ENCODE measurements at regions not wholly inside any gene's neighbourhood (a gene's known extent, or its start where the extent isn't known, plus 50 kb on each side); places are given as distances from the start of the nearest gene placed in this dataset.
"Not testable (repeated sequence)": the region's sequence is repeated elsewhere in the genome, so short reads cannot be mapped to it uniquely, and the experiment has no call there.

GRCh38 chr15:35254062-35254461, 169.0 kb upstream of the NANOGP8 start:
- no peaks in the 10 kb centered on the region for H3K9me3 ChIP-seq
- DNase-seq: no peak
- intact Hi-C loops (cut with DNase I; ENCODE audit: low total_unique reads) (no loop called here), in situ Hi-C loops (cut with MboI; ENCODE audit: low pct_ligation_motif_present in 1 of 4, low pct_unique_long_range_greater_than_20kb in 1 of 4, low sequenced_read_pairs in 3 of 4) (no loop called here)
- H3K4me1 ChIP-seq: no peaks in the 10 kb centered on the region
- no peaks in the 10 kb centered on the region for H3K36me3 ChIP-seq
- H3K4me3 ChIP-seq: no peak overlapping the region
- H3K27ac ChIP-seq: no peak overlapping the region
- TF ChIP-seq POLR2A (IDR thresholded peaks at IDR 0.05) (no peak), POLR2AphosphoS5 (IDR thresholded peaks at IDR 0.05) (no peak), EP300 (IDR thresholded peaks at IDR 0.05; ENCODE audit: low read depth) (no peak)
- TF ChIP-seq, protein P1, sequence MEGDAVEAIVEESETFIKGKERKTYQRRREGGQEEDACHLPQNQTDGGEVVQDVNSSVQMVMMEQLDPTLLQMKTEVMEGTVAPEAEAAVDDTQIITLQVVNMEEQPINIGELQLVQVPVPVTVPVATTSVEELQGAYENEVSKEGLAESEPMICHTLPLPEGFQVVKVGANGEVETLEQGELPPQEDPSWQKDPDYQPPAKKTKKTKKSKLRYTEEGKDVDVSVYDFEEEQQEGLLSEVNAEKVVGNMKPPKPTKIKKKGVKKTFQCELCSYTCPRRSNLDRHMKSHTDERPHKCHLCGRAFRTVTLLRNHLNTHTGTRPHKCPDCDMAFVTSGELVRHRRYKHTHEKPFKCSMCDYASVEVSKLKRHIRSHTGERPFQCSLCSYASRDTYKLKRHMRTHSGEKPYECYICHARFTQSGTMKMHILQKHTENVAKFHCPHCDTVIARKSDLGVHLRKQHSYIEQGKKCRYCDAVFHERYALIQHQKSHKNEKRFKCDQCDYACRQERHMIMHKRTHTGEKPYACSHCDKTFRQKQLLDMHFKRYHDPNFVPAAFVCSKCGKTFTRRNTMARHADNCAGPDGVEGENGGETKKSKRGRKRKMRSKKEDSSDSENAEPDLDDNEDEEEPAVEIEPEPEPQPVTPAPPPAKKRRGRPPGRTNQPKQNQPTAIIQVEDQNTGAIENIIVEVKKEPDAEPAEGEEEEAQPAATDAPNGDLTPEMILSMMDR (IDR thresholded peaks at IDR 0.05): no peak
- WGBS, 2 donors (ENCODE audit: low coverage in 1 of 2): 75 to 80% methylated on average over 1 of the region's 1 CpG
- no peaks in the 10 kb centered on the region for H3K27me3 ChIP-seq

DNA sequence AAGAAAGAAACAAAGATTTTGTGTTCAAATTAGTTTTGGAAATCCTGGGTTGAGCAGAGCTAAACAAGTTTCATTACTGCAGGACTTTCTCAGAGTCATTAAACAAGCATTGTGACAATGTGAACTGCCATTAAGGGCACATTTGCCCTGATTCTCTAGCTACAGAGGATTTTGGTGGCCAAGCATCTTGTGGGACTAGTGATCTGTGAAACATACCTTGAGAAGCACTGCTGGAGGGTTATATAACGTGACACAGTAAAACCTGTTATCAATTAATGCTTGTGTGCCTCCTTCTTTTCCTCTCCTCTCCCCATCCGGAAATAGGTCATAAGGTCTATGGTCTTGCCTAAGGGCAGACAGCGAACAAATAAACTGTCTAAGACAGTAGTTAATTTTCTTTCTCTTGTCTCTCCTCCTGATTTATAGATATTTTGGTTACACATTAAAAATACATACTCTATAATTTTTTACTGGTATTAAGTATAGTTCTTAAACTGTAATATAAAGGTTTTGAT, 167.3 kb upstream of the NANOGP8 start:
- Histone ChIP-seq H3K27ac (no peak overlapping the region), H3K9me3 (no peaks in the 10 kb centered on the region), H3K36me3 (no peaks in the 10 kb centered on the region), H3K4me1 (no peaks in the 10 kb centered on the region), H3K4me3 (no peak overlapping the region), H3K27me3 (no peaks in the 10 kb centered on the region)
- in situ Hi-C loops (cut with MboI; ENCODE audit: low pct_ligation_motif_present in 1 of 4, low pct_unique_long_range_greater_than_20kb in 1 of 4, low sequenced_read_pairs in 3 of 4): no loop called here
- 85 to 88% methylated on average over 3 of the region's 3 CpGs for WGBS, 2 donors (ENCODE audit: low coverage in 1 of 2)
- no peak for TF ChIP-seq POLR2A (IDR thresholded peaks at IDR 0.05)
- no peak for TF ChIP-seq POLR2AphosphoS5 (IDR thresholded peaks at IDR 0.05)
- TF ChIP-seq, protein P1 (IDR thresholded peaks at IDR 0.05): no peak
- TF ChIP-seq EP300 (IDR thresholded peaks at IDR 0.05; ENCODE audit: low read depth): no peak
- no peak for DNase-seq
- intact Hi-C loops (cut with DNase I; ENCODE audit: low total_unique reads): no loop called here

DNA sequence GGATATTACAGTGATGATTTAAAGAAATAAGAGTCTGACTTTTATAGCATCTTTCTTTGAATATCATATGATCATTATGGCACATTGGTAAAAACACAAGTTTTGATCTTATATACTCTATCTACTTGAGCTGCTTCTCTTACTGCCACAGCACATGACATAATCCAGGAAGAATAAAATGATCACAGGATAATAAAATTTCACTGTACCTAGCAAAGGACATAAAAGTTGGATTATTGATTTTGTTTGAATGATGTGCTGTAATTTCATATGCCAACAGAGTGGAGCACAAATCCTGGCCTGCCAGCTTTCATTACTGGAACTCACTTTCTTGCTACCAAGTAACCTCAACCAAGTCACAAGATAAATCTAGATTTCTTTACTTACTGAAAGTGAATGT, 162.1 kb upstream of the NANOGP8 start:
- Histone ChIP-seq H3K27me3 (no peaks in the 10 kb centered on the region), H3K4me3 (no peak overlapping the region), H3K4me1 (no peaks in the 10 kb centered on the region), H3K9me3 (no peaks in the 10 kb centered on the region), H3K36me3 (no peaks in the 10 kb centered on the region), H3K27ac (no peak overlapping the region)
- DNase-seq: no peak
- no peak for TF ChIP-seq POLR2AphosphoS5 (IDR thresholded peaks at IDR 0.05)
- TF ChIP-seq EP300 (IDR thresholded peaks at IDR 0.05; ENCODE audit: low read depth): no peak
- TF ChIP-seq, protein P1 (IDR thresholded peaks at IDR 0.05): no peak
- no peak for TF ChIP-seq POLR2A (IDR thresholded peaks at IDR 0.05)
- in situ Hi-C loops (cut with MboI; ENCODE audit: low pct_ligation_motif_present in 1 of 4, low pct_unique_long_range_greater_than_20kb in 1 of 4, low sequenced_read_pairs in 3 of 4) (no loop called here), intact Hi-C loops (cut with DNase I; ENCODE audit: low total_unique reads) (no loop called here)

- no peak overlapping the region for H3K27ac ChIP-seq
- no peaks in the 10 kb centered on the region for H3K4me1 ChIP-seq
- TF ChIP-seq POLR2AphosphoS5 (IDR thresholded peaks at IDR 0.05): no peak
- TF ChIP-seq POLR2A (IDR thresholded peaks at IDR 0.05): no peak
- TF ChIP-seq EP300 (IDR thresholded peaks at IDR 0.05; ENCODE audit: low read depth): no peak
- TF ChIP-seq, protein P1 (IDR thresholded peaks at IDR 0.05): no peak
- in situ Hi-C loops (cut with MboI; ENCODE audit: low pct_ligation_motif_present in 1 of 4, low pct_unique_long_range_greater_than_20kb in 1 of 4, low sequenced_read_pairs in 3 of 4) (no loop called here), intact Hi-C loops (cut with DNase I; ENCODE audit: low total_unique reads) (no loop called here)
- DNase-seq: no peak
- H3K36me3 ChIP-seq: no peaks in the 10 kb centered on the region
- H3K9me3 ChIP-seq: no peaks in the 10 kb centered on the region
- no peak overlapping the region for H3K4me3 ChIP-seq
- 72 to 82% methylated on average over 4 of the region's 4 CpGs for WGBS, 2 donors (ENCODE audit: low coverage in 1 of 2)
- H3K27me3 ChIP-seq: no peaks in the 10 kb centered on the region
Measured at GRCh38 chr15:35246451-35246850, 161.4 kb upstream of the NANOGP8 start.

GRCh38 chr15:35245681-35246080, 160.6 kb upstream of the NANOGP8 start:
- in situ Hi-C loops (cut with MboI; ENCODE audit: low pct_ligation_motif_present in 1 of 4, low pct_unique_long_range_greater_than_20kb in 1 of 4, low sequenced_read_pairs in 3 of 4); H3K9me3 ChIP-seq; H3K27ac ChIP-seq; DNase-seq; H3K4me3 ChIP-seq; H3K36me3 ChIP-seq; H3K4me1 ChIP-seq; intact Hi-C loops (cut with DNase I; ENCODE audit: low total_unique reads); H3K27me3 ChIP-seq: not testable (repeated sequence)
- 90% methylated on average over 2 of the region's 2 CpGs; no CpG with 5 or more reads in 1 of the 2 donors for WGBS, 2 donors (ENCODE audit: low coverage in 1 of 2)
